HG03135 (cell line): ENCODE measurements at regions not wholly inside any gene's neighbourhood (a gene's known extent, or its start where the extent isn't known, plus 50 kb on each side); places are given as distances from the start of the nearest gene placed in this dataset.

Source experiments
- ATAC-seq: cut with Tn5 transposase; IDR thresholded peaks from one replicate; pipeline ENCODE4 v1.9.1; 2021; ENCODE audit warnings: mild to moderate bottlenecking, moderate library complexity; ENCODE audit not compliant: unreplicated experiment

DNA sequence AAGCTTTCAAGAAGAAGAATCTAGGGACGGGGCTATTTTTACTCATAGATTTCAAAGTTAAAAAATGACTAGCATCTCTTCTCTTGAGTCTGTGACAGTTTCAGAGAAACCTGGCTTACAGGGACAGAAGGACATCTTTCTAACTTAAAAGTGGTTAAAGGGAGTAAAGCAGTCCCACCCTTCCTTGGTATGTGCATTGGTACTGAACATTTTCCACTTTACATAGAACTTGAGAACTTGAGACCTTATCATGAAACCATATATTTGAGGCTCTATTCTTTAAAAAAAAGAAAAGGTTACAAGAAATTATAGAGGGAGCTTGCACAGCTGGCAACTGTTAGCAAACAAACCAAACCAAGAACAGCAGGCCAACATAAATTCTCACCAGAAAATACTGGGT lies 73.4 kb upstream of the GAREM1 start:
- no peak for ATAC-seq

DNA sequence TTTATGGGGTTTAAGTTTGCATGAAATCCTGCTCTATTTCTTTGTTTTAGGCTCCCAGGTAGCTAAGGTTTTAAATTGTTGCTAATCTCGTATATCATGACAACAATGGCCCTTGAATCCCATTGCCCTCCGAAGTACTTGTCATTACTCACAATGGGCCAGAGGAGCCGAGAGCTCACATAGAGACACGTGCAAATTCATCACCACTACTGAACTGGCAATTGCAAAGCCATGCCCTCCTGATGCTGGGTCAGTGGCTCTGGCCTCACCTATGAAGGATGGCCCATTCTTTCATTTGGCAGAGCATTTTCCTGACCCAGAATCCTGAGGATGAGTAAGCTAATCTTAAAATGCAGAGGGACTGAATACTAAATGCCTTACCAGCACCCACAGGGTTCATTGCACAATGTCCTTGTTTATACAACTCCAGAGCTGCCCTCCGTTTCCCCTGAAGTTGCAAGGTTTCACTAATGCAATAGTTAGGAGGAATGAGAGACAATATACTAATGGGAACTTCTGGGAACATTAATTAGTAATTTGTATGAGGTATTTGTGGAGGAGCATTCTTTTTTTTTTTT lies 71.6 kb upstream of the GAREM1 start:
- no peak for ATAC-seq

DNA sequence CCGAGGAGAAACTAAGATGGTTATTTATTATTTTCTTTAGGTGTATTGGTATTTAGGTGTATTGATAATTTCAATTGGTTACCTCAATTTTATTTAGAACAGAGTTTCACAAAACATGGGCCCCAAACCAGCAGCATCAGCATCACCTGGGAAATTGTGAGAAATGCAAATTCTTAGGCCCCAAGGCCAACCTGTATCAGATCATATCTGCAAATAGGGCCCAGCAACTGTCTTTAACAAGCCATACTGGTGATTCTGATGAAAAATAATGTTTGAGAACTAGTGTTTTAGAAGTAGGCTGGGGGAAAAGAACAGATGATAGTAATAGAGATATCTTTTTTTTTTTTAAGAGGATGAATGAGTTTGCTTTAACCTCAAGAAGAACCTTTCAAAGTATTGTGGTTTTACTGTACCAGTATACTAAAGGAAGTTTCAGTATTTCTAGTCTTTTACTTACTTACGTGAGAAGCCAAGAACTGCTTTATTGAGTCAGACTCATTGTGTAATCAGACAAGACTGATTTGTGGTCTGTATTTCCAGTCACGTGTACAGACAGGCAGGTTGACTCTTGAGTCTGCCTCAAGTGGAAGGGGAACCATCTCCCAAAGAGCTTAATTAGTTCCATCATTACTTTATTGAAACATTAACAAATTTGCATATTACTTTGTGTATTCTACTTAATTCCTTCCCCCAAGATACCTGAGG lies 60.4 kb upstream of the GAREM1 start:
- ATAC-seq = peak; percentile 67

DNA sequence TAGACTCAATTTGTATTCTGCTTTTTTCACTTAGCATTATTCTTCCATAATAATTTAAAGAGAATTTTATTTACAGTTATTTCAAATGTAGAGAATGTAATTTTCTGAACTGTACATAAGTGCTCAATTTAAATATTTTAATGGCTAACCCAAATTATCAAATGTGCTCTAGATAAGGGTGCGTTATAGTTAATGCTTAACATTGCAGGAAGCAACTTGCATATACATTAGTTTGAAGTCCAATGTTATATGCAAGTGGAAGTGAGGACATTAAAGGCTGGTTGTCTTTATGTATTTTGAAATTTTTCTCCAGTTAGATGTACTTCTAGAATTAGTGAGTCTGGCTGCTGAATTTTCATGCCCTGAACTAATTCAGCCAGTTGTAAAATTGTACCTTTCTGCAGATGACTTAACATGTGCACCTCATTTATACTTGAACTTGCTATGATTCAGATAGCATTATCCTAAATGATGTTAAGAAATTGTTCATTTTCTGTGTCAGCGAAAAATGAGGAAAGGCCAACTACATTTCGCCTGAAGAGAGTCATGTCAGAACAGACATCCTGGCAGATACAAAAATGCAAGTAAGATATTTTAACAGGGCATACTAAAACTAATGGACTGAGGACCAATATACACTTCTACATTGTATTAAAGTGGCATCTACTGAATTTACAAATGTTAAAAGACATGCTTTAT lies 59.2 kb upstream of the GAREM1 start:
- no peak for ATAC-seq

- ATAC-seq = no peak
These were observed 50.1 kb upstream of the GAREM1 start for GRCh38 chr18:32520771-32521170.
